ENCODE measurements at regions not wholly inside any gene's neighbourhood (a gene's known extent, or its start where the extent isn't known, plus 50 kb on each side); places are given as distances from the start of the nearest gene placed in this dataset.

GRCh38 chr9:135412315-135413085 is 67.1 kb upstream of the PPP1R26 start:
- TF ChIP-seq, protein P1, sequence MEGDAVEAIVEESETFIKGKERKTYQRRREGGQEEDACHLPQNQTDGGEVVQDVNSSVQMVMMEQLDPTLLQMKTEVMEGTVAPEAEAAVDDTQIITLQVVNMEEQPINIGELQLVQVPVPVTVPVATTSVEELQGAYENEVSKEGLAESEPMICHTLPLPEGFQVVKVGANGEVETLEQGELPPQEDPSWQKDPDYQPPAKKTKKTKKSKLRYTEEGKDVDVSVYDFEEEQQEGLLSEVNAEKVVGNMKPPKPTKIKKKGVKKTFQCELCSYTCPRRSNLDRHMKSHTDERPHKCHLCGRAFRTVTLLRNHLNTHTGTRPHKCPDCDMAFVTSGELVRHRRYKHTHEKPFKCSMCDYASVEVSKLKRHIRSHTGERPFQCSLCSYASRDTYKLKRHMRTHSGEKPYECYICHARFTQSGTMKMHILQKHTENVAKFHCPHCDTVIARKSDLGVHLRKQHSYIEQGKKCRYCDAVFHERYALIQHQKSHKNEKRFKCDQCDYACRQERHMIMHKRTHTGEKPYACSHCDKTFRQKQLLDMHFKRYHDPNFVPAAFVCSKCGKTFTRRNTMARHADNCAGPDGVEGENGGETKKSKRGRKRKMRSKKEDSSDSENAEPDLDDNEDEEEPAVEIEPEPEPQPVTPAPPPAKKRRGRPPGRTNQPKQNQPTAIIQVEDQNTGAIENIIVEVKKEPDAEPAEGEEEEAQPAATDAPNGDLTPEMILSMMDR (IDR thresholded peaks at IDR 0.05; ENCODE audit: extremely low read depth, missing control alignments), result peak; percentile 100
- DNase-seq (ENCODE audit: low spot score), result peak; percentile 92

DNA sequence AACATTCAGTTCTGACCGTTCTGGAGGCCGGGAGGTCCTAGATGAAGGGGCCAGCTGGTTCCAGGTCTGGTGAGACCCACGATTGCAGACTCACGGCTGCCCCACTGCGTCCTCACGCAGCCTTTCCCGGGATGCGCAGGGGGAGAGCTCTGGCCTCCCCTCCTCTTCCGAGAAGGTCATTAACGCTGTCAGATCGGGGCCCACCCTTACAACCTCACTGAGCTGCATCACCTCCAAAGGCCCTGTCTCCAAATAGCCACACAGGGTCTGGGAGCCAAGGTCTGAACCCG is 66.6 kb upstream of the PPP1R26 start:
- TF ChIP-seq, protein P1 (IDR thresholded peaks at IDR 0.05; ENCODE audit: extremely low read depth, missing control alignments), result no peak
- DNase-seq (ENCODE audit: low spot score), result no peak

DNA sequence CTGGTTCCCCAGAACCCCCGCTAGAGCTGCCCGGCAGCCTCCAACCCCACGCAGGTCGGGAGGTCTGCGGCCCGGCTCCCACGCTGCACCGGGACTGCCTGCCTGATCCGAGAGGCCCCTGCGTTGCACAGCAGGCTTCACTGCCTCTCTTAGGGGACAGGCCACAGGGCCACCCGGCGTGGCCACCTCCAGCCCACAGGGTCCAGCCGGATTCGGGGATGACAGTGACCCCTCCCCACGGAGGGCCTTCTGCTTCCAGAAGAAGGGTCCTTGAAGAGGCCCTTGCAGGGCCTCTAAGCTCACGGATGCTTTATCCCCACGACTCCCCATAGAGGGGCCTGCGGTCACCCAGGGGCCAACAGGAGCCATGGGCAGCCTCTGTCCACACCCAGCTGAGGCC is 66.1 kb upstream of the PPP1R26 start:
- TF ChIP-seq, protein P1 (IDR thresholded peaks at IDR 0.05; ENCODE audit: extremely low read depth, missing control alignments), result no peak
- DNase-seq (ENCODE audit: low spot score), result no peak

- TF ChIP-seq, protein P1 (IDR thresholded peaks at IDR 0.05; ENCODE audit: extremely low read depth, missing control alignments), result no peak
- no peak for DNase-seq (ENCODE audit: low spot score)
Observed at GRCh38 chr9:135414293-135414692, 65.3 kb upstream of the PPP1R26 start.

DNA sequence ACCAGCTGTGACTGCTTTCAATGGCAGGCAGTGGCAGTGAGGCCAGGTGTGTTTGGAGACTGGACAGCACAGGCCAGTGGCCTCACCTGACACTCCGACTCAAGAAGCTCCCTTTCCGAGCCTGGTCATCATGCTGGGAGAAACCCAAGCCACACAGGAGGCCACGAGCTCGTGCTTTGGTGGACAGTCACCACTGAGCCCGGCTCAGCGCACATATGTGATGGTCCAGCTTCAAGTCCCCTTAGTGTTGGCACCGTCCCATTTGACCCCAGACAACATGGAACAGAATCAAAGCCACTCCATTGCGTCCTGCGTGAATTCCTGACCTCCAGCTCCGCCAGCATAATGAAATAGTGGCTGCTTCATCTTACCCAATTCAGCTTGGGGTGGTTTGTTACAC is 64.0 kb upstream of the PPP1R26 start:
- TF ChIP-seq, protein P1 (IDR thresholded peaks at IDR 0.05; ENCODE audit: extremely low read depth, missing control alignments), result no peak
- DNase-seq (ENCODE audit: low spot score), result no peak

- TF ChIP-seq, protein P1 (IDR thresholded peaks at IDR 0.05; ENCODE audit: extremely low read depth, missing control alignments), result no peak
- DNase-seq (ENCODE audit: low spot score), result no peak
Observed at GRCh38 chr9:135416664-135417290, 62.8 kb upstream of the PPP1R26 start.

- DNase-seq (ENCODE audit: low spot score), result no peak
- TF ChIP-seq, protein P1 (IDR thresholded peaks at IDR 0.05; ENCODE audit: extremely low read depth, missing control alignments), result no peak
Observed at GRCh38 chr9:135418161-135418560, 61.4 kb upstream of the PPP1R26 start.
